OCI-LY1 (cell line): ENCODE measurements at regions not wholly inside any gene's neighbourhood (a gene's known extent, or its start where the extent isn't known, plus 50 kb on each side); places are given as distances from the start of the nearest gene placed in this dataset.

Experiments
- EZH2 ChIP-seq: fragments of 200-600 bp; sonication (generic), shearing (Covaris generic); IDR thresholded peaks from 2 replicates; pipeline ENCODE4 v1.8.0; 2017; ENCODE audit warnings: borderline replicate concordance, mixed run types, mild to moderate bottlenecking, antibody characterized with exemption, low read length, moderate library complexity, mixed read lengths
- TF ChIP-seq, protein P1 (sequence below): fragments of 200-600 bp; sonication (generic), shearing (Covaris generic); IDR thresholded peaks from 2 replicates; pipeline ENCODE4 v1.5.1; 2017; ENCODE audit warnings: mild to moderate bottlenecking, antibody characterized with exemption, low read length, moderate library complexity, mixed read lengths

DNA sequence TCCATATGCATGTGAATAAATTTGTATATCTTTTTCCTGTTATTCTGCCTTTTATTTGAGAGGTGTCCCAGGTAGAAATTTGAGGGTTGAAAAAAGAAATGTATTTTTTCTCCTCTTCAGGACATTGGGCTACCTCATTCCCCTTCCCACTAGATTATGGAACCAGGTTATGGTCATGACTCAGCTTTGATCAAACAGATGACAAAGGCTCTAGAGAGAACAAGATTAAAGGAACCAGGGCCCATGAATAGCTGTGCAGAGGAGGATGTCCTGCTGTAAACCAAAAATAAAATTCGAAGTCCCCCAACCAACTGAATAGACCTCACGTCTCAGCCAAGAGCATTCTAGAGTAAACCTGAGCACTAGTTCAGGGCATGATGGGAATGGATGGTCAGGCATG, 313.2 kb downstream of the RAPGEF2 start:
- TF ChIP-seq, protein P1, sequence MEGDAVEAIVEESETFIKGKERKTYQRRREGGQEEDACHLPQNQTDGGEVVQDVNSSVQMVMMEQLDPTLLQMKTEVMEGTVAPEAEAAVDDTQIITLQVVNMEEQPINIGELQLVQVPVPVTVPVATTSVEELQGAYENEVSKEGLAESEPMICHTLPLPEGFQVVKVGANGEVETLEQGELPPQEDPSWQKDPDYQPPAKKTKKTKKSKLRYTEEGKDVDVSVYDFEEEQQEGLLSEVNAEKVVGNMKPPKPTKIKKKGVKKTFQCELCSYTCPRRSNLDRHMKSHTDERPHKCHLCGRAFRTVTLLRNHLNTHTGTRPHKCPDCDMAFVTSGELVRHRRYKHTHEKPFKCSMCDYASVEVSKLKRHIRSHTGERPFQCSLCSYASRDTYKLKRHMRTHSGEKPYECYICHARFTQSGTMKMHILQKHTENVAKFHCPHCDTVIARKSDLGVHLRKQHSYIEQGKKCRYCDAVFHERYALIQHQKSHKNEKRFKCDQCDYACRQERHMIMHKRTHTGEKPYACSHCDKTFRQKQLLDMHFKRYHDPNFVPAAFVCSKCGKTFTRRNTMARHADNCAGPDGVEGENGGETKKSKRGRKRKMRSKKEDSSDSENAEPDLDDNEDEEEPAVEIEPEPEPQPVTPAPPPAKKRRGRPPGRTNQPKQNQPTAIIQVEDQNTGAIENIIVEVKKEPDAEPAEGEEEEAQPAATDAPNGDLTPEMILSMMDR, result no peak
- TF ChIP-seq EZH2, result no peak
